IMR-90 (cell line): ENCODE measurements at regions not wholly inside any gene's neighbourhood (a gene's known extent, or its start where the extent isn't known, plus 50 kb on each side); places are given as distances from the start of the nearest gene placed in this dataset.

Source experiments
- ATAC-seq: fragments of 200-7000 bp; cut with Tn5 transposase; 2 replicates; pipeline ENCODE4 v1.9.1; 2020; ENCODE audit warnings: low read depth, mild to moderate bottlenecking, moderate library complexity
- BruUV-seq: library from RNA; stranded (reverse); fragments of 400-500 nt; replicated peaks from 2 replicates; lab custom pipeline; 2021; lab: Mats Ljungman, UMichigan
- CTCF ChIA-PET: fragments of 300-600 bp; formaldehyde crosslinking; extraction: SDS; loops from one replicate; lab custom pipeline; 2021; ENCODE audit warnings: antibody characterized with exemption; lab: Yijun Ruan, JAX
- POLR2A ChIA-PET: fragments of 300-600 bp; sonication (Branson Sonifier 250); formaldehyde crosslinking; loops from one replicate; lab custom pipeline; 2022; ENCODE audit warnings: antibody characterized with exemption; ENCODE audit not compliant: unreplicated experiment; lab: Charles Lee
- DNase-seq: peaks from one replicate; pipeline ENCODE4 v3.0.0; 2013
- H2AFZ ChIP-seq: replicated peaks from 2 replicates; pipeline ENCODE3; 2013; ENCODE audit warnings: low read length, mild to moderate bottlenecking; ENCODE audit not compliant: poor library complexity
- H2AK5ac ChIP-seq: 2 replicates; pipeline ENCODE4 v1.6.1; 2013; ENCODE audit warnings: low read depth, low read length, inconsistent platforms
- H2AK9ac ChIP-seq: replicated peaks from 2 replicates; pipeline ENCODE3; 2013; ENCODE audit warnings: mild to moderate bottlenecking, low read depth, low read length, moderate library complexity; ENCODE audit not compliant: poor library complexity
- H2BK120ac ChIP-seq: 2 replicates; pipeline ENCODE4 v1.6.1; 2013; ENCODE audit warnings: low read depth, low read length, inconsistent platforms
- H2BK15ac ChIP-seq: 3 replicates; pipeline ENCODE4 v1.6.1; 2013; ENCODE audit warnings: low read depth, low read length, inconsistent platforms
- H2BK20ac ChIP-seq: 2 replicates; pipeline ENCODE4 v1.6.1; 2013; ENCODE audit warnings: low read depth, mild to moderate bottlenecking, inconsistent platforms, low read length, moderate library complexity
- H2BK5ac ChIP-seq: 2 replicates; pipeline ENCODE4 v1.6.1; 2013; ENCODE audit warnings: mild to moderate bottlenecking, low read depth, low read length, inconsistent platforms; ENCODE audit not compliant: poor library complexity, severe bottlenecking
- H3K14ac ChIP-seq: replicated peaks from 2 replicates; pipeline ENCODE4 v1.6.1; 2013; ENCODE audit warnings: low read depth, low read length, inconsistent platforms
- H3K18ac ChIP-seq: 2 replicates; pipeline ENCODE4 v1.6.1; 2013; ENCODE audit warnings: low read depth, low read length, control low read depth
- H3K23ac ChIP-seq: 2 replicates; pipeline ENCODE4 v1.6.1; 2013; ENCODE audit warnings: low read depth, low read length, inconsistent platforms
- H3K27ac ChIP-seq: 2 replicates; pipeline ENCODE4 v1.5.1; 2013; ENCODE audit warnings: mild to moderate bottlenecking, control low read depth, low read length; ENCODE audit not compliant: insufficient read depth
- H3K27me3 ChIP-seq: 2 replicates; pipeline ENCODE4 v1.6.1; 2013; ENCODE audit warnings: low read length; ENCODE audit not compliant: control insufficient read depth, insufficient read depth
- H3K36me3 ChIP-seq: 2 replicates; pipeline ENCODE4 v1.6.1; 2013; ENCODE audit warnings: low read length, mixed read lengths; ENCODE audit not compliant: control insufficient read depth, insufficient read depth
- H3K4ac ChIP-seq: 2 replicates; pipeline ENCODE4 v1.6.1; 2013; ENCODE audit warnings: low read depth, low read length, inconsistent platforms
- H3K4me1 ChIP-seq: 2 replicates; pipeline ENCODE4 v1.6.1; 2013; ENCODE audit warnings: low read length, mixed read lengths; ENCODE audit not compliant: control insufficient read depth, insufficient read depth
- H3K4me2 ChIP-seq: 2 replicates; pipeline ENCODE4 v1.6.1; 2013; ENCODE audit warnings: low read depth, mild to moderate bottlenecking, control low read depth, low read length, moderate library complexity
- H3K4me3 ChIP-seq: 2 replicates; pipeline ENCODE4 v1.5.1; 2013; ENCODE audit warnings: low read depth, mild to moderate bottlenecking, control low read depth, low read length, moderate library complexity; ENCODE audit not compliant: insufficient read depth
- H3K56ac ChIP-seq: 2 replicates; pipeline ENCODE4 v1.6.1; 2013; ENCODE audit warnings: low read length, inconsistent platforms; ENCODE audit not compliant: insufficient read depth; ENCODE audit errors: extremely low read depth
- H3K79me1 ChIP-seq, 2 experiments: 2 replicates each; pipeline ENCODE4 v1.6.1; 2013; ENCODE audit warnings: low read length in 2 of 2, inconsistent platforms in 1 of 2, low read depth in 1 of 2
- H3K9ac ChIP-seq: 2 replicates; pipeline ENCODE4 v1.6.1; 2013; ENCODE audit warnings: low read depth, low read length, control low read depth
- H3K9me1 ChIP-seq: 2 replicates; pipeline ENCODE4 v1.6.1; 2013; ENCODE audit warnings: low read length, inconsistent platforms; ENCODE audit not compliant: insufficient read depth
- H3K9me3 ChIP-seq: 2 replicates; pipeline ENCODE4 v1.6.1; 2013; ENCODE audit warnings: low read length; ENCODE audit not compliant: control insufficient read depth, insufficient read depth
- H4K20me1 ChIP-seq: 2 replicates; pipeline ENCODE4 v1.6.1; 2013; ENCODE audit warnings: low read length, inconsistent platforms; ENCODE audit not compliant: insufficient read depth
- H4K5ac ChIP-seq: 2 replicates; pipeline ENCODE4 v1.6.1; 2013; ENCODE audit warnings: mild to moderate bottlenecking, low read depth, low read length, control low read depth
- H4K8ac ChIP-seq, 2 experiments: 2 replicates each; pipeline ENCODE4 v1.6.1; 2013; ENCODE audit warnings: low read depth in 2 of 2, low read length in 2 of 2, control low read depth in 1 of 2, inconsistent platforms in 1 of 2
- H4K91ac ChIP-seq: 2 replicates; pipeline ENCODE4 v1.6.1; 2013; ENCODE audit warnings: low read depth, low read length, inconsistent platforms; ENCODE audit not compliant: insufficient read depth
- BHLHE40 ChIP-seq: fragments of 150-350 bp; IDR thresholded peaks from 2 replicates; pipeline ENCODE4 v1.6.1; 2016; ENCODE audit warnings: mild to moderate bottlenecking, low read depth, low read length
- CEBPB ChIP-seq: IDR thresholded peaks from 2 replicates; pipeline ENCODE4 v1.6.1; 2012; ENCODE audit warnings: low read depth, low read length, improper control_type of control experiment
- CHD1 ChIP-seq: IDR thresholded peaks from 2 replicates; pipeline ENCODE4 v1.6.1; 2012; ENCODE audit warnings: low read depth, low read length, improper control_type of control experiment
- CTCF ChIP-seq: conservative IDR thresholded peaks from 2 replicates; pipeline ENCODE4 v1.5.1; 2012; ENCODE audit warnings: mild to moderate bottlenecking, low read depth, low read length, improper control_type of control experiment
- ELK1 ChIP-seq: fragments of 150-350 bp; IDR thresholded peaks from 2 replicates; pipeline ENCODE4 v1.6.1; 2016; ENCODE audit warnings: low read depth, mild to moderate bottlenecking, low read length, moderate library complexity, borderline replicate concordance
- FOS ChIP-seq: fragments of 150-350 bp; IDR thresholded peaks from 2 replicates; pipeline ENCODE4 v1.6.1; 2016; ENCODE audit warnings: low read depth, low read length
- MAFK ChIP-seq: IDR thresholded peaks from 2 replicates; pipeline ENCODE4 v1.6.1; 2012; ENCODE audit warnings: low read depth, low read length, improper control_type of control experiment
- MAZ ChIP-seq: IDR thresholded peaks from 2 replicates; pipeline ENCODE4 v1.6.1; 2012; ENCODE audit warnings: low read depth, mild to moderate bottlenecking, low read length, improper control_type of control experiment, moderate library complexity, borderline replicate concordance
- MXI1 ChIP-seq: IDR thresholded peaks from 2 replicates; pipeline ENCODE4 v1.6.1; 2012; ENCODE audit warnings: low read depth, mild to moderate bottlenecking, low read length, moderate library complexity, borderline replicate concordance
- NFE2L2 ChIP-seq: fragments of 150-350 bp; IDR thresholded peaks from 2 replicates; pipeline ENCODE4 v1.6.1; 2016; ENCODE audit warnings: low read depth, mild to moderate bottlenecking, low read length
- POLR2A ChIP-seq: IDR thresholded peaks from 2 replicates; pipeline ENCODE4 v1.6.1; 2012; ENCODE audit warnings: mild to moderate bottlenecking, low read depth, low read length
- RAD21 ChIP-seq: IDR thresholded peaks from 2 replicates; pipeline ENCODE4 v1.6.1; 2012; ENCODE audit warnings: low read length, improper control_type of control experiment
- RCOR1 ChIP-seq: IDR thresholded peaks from 2 replicates; pipeline ENCODE4 v1.6.1; 2012; ENCODE audit warnings: mild to moderate bottlenecking, low read length, improper control_type of control experiment; ENCODE audit not compliant: insufficient replicate concordance
- RFX5 ChIP-seq: IDR thresholded peaks from 2 replicates; pipeline ENCODE4 v1.8.0; 2012; ENCODE audit warnings: low read depth, mild to moderate bottlenecking, low read length, moderate library complexity
- SMC3 ChIP-seq: fragments of 150-350 bp; IDR thresholded peaks from 2 replicates; pipeline ENCODE4 v1.6.1; 2016; ENCODE audit warnings: low read depth, mild to moderate bottlenecking, antibody characterized with exemption, low read length, moderate library complexity
- USF2 ChIP-seq: fragments of 150-350 bp; IDR thresholded peaks from 2 replicates; pipeline ENCODE4 v1.6.1; 2017; ENCODE audit warnings: mild to moderate bottlenecking, antibody characterized with exemption, low read length, low read depth
- WGBS, 2 experiments: methylation state at CpG; one replicate each; pipeline versions ENCODE4 v1.1.5 to v1.1.7; 2013; ENCODE audit warnings: missing lambda C conversion rate in 2 of 2; ENCODE audit not compliant: insufficient read length in 1 of 2; ENCODE audit errors: extremely low coverage in 2 of 2; 5-methylcytosine and 5-hydroxymethylcytosine counted together
- dilution Hi-C: fragments of 300-500 bp; cut with HindIII; formaldehyde crosslinking; loops from one replicate; pipeline ENCODE4 v1.14.3; 2018; ENCODE audit warnings: low sequenced_read_pairs; ENCODE audit not compliant: unreplicated experiment
- in situ Hi-C: fragments of 300-500 bp; cut with MboI; formaldehyde crosslinking; loops from 3 replicates; pipeline ENCODE4 v1.14.3; 2019; ENCODE audit warnings: low sequenced_read_pairs, inconsistent platforms, mixed read lengths
- intact Hi-C: fragments of 100-400 bp; cut with micrococcal nuclease; formaldehyde crosslinking; loops from 2 replicates; pipeline ENCODE4 v1.10.0; 2022

DNA sequence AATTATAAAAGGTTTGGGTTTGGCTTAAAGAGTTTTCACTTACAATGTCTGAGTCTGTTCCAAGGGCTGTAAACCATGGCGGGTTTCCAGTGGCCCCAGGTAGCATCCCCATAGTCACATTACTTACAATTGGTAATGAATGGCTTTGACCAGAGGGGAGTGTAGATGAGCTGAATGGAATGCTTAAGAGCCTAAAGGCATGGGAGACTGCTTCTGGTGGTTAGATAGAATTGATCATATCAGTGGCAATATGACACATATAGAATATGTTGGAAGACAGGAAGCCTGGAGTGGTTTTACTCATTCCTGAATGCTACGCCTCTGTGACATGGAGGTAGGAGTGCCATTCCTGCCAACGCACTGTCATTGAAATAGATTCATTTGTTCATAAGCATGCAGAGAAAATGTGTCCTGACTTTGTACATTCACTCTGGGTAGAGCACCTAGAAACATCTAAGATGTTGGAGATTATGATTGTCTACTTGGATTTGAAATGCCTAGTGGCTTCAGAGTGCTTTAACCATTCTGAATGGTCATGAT, 183.3 kb downstream of the BLID start:
- no peaks in the 10 kb centered on the region for H3K27me3 ChIP-seq
- 100% methylated on average over 2 of the region's 3 CpGs; no CpG with 5 or more reads in 1 of the 2 experiments for WGBS, 2 experiments
- TF ChIP-seq CEBPB (no peak), MAZ (no peak), NFE2L2 (no peak), FOS (no peak), RFX5 (no peak), RAD21 (no peak), RCOR1 (no peak), MXI1 (no peak), CHD1 (no peak), USF2 (no peak), BHLHE40 (no peak), MAFK (no peak), SMC3 (no peak), ELK1 (no peak), CTCF (no peak), POLR2A (no peak)
- H3K4ac ChIP-seq, result no peak overlapping the region
- peaks cover 23% of the 10 kb centered on the region for H3K4me1 ChIP-seq
- ChIA-PET POLR2A (no interaction called here), CTCF (interaction anchor here (0.6 kb wide), 1 partner anchor 1105 kb away, joined by 3 read pairs; no protein-coding TSS in a partner anchor)
- no peak overlapping the region for H3K4me2 ChIP-seq
- H3K27ac ChIP-seq, result no peak overlapping the region
- no peak overlapping the region for H2BK5ac ChIP-seq
- H2AK9ac ChIP-seq, result no peak overlapping the region
- H3K56ac ChIP-seq, result no peak overlapping the region
- H2AFZ ChIP-seq, result no peak overlapping the region
- no peak overlapping the region for H4K8ac ChIP-seq
- peak overlapping the region; percentile 47; the same call in 2 of the 3 replicates for H2BK15ac ChIP-seq
- no peak for ATAC-seq
- peaks cover 8% of the 10 kb centered on the region; the same call in 1 of the 2 replicates for H3K9me1 ChIP-seq
- H4K5ac ChIP-seq, result no peak overlapping the region
- H3K18ac ChIP-seq, result no peak overlapping the region
- H2AK5ac ChIP-seq, result peak overlapping the region; percentile 43; the same call in 1 of the 2 replicates
- H3K4me3 ChIP-seq, result no peak overlapping the region
- intact Hi-C loops, result loop anchor here (5.0 kb wide), 1 partner anchor 40 kb away; no protein-coding TSS in a partner anchor
- DNase-seq, result no peak
- peaks cover 0 to 7% of the 10 kb centered on the region in 2 experiments; a peak in 1 of 4 replicates for H3K79me1 ChIP-seq
- dilution Hi-C loops, result no loop called here
- no peaks in the 10 kb centered on the region for H3K9me3 ChIP-seq
- H3K9ac ChIP-seq, result no peak overlapping the region
- H3K14ac ChIP-seq, result no peak overlapping the region
- no peak overlapping the region for H2BK20ac ChIP-seq
- H4K20me1 ChIP-seq, result no peaks in the 10 kb centered on the region
- no peak overlapping the region for H2BK120ac ChIP-seq
- no peaks in the 10 kb centered on the region for H3K36me3 ChIP-seq
- H3K23ac ChIP-seq, result no peak overlapping the region
- no peak overlapping the region for H4K91ac ChIP-seq
- no TSS peak for BruUV-seq
- in situ Hi-C loops, result no loop called here
